ENCODE measurements at regions not wholly inside any gene's neighbourhood (a gene's known extent, or its start where the extent isn't known, plus 50 kb on each side); places are given as distances from the start of the nearest gene placed in this dataset.

GRCh38 chr5:33241802-33242201 lies 199.0 kb upstream of the TARS1 start:
- TF ChIP-seq EP300 (IDR thresholded peaks at IDR 0.05) (no peak), CTCF (IDR thresholded peaks at IDR 0.05) (no peak), POLR2A (IDR thresholded peaks at IDR 0.05) (no peak)

All from stomach (tissue), 4 donors.